Transverse colon (tissue), 4 donors: ENCODE measurements at regions not wholly inside any gene's neighbourhood (a gene's known extent, or its start where the extent isn't known, plus 50 kb on each side); places are given as distances from the start of the nearest gene placed in this dataset.

ENCODE experiments used
- CTCF ChIP-seq, 5 experiments: fragments of 200-600 bp in 3 of 5; fragments of 450-650 bp in 2 of 5; sonication (generic) in 3 of 5; IDR thresholded peaks; 1 replicate in 2 of 5; 2 replicates in 3 of 5; pipeline ENCODE4 v1.5.1; 2016 to 2017; ENCODE audit warnings: antibody characterized with exemption in 5 of 5, inconsistent platforms in 3 of 5, mild to moderate bottlenecking in 2 of 5, moderate library complexity in 1 of 5
- EP300 ChIP-seq: sonication (generic); formaldehyde crosslinking; IDR thresholded peaks from one replicate; pipeline ENCODE4 v1.6.1; 2017; ENCODE audit warnings: antibody characterized with exemption, low read depth
- POLR2A ChIP-seq: fragments of 450-650 bp; IDR thresholded peaks from one replicate; pipeline ENCODE4 v1.6.1; 2016; ENCODE audit warnings: antibody characterized with exemption, mild to moderate bottlenecking, moderate library complexity
- POLR2AphosphoS5 ChIP-seq, 3 donors: sonication (generic); formaldehyde crosslinking; IDR thresholded peaks; one replicate each; pipeline ENCODE4 v1.6.1; 2016; ENCODE audit warnings: antibody characterized with exemption in 3 of 3

- TF ChIP-seq CTCF (IDR thresholded peaks at IDR 0.05) (no peak), POLR2AphosphoS5 (IDR thresholded peaks at IDR 0.05) (no peak), POLR2A (no peak), EP300 (no peak)
Observed at GRCh38 chrX:149363965-149364364, 141.1 kb downstream of the IDS start.
